HG02981 (cell line): ENCODE measurements at regions not wholly inside any gene's neighbourhood (a gene's known extent, or its start where the extent isn't known, plus 50 kb on each side); places are given as distances from the start of the nearest gene placed in this dataset.
"Not testable (repeated sequence)": the region's sequence is repeated elsewhere in the genome, so short reads cannot be mapped to it uniquely, and the experiment has no call there.

Source experiments
- ATAC-seq: cut with Tn5 transposase; IDR thresholded peaks from one replicate; pipeline ENCODE4 v1.9.1; 2021; ENCODE audit warnings: mild to moderate bottlenecking, moderate library complexity; ENCODE audit not compliant: unreplicated experiment

DNA sequence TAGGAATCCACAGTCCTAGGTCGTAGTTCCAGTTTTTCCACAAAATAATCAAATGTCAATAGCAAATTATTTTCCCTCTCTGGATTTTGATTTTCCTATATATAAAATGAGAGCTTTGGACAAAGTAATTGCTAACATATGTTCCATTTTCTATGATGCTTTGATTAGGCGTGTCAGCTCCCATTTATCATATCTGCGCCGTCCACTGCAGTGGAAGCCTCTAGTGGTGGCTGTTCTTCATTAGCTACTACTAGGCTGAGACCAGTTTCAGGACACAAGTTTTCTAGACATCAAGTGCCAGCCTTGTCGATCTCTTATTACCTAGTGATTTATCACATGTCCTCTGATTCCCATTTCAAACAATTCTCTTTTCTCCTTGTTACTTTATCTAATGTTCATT is 271.5 kb downstream of the TUSC7 start:
- ATAC-seq: no peak

DNA sequence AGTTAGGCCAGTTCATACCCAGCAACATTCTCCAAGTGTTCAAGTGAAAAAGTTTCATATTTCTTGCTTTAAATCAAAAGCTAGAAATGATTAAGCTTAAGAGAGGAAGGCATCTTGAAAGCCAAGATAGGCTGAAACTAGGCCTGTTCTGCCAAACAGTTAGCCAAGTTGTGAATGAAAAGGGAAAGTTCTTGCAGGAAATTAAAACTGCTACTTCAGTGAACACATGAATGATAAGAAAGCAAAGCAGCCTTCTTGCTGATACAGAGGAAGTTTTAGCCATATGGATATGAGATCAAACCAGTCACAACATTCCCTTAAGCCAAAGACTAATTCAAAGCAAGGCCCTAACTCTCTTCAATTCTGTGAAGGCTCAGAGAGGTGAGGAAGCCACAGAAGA is 274.7 kb downstream of the TUSC7 start:
- no peak for ATAC-seq

DNA sequence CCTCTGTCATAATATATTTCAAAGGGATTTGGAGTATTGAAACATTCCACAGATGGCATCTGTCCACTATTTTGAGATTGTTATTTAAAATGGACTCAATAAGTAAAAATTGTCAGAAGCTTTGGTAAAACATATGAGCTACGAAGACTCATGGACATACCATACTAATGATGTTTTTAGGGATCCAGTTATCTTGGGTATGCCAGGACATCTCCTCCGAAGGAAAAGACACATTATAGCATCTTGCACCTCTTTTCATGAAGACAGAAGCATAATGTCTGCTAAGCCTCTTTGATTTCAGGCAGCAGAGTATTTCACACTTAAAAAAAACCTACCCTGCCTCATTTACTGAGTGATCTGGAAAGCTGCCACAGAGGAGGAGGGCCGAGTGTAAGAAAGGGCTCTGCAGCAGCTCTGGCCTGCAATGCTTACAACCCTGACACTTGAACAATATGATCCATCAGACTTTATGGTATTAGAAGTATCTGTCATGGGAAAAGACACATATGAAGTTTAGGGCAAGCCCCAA is 284.8 kb downstream of the TUSC7 start:
- ATAC-seq: no peak

DNA sequence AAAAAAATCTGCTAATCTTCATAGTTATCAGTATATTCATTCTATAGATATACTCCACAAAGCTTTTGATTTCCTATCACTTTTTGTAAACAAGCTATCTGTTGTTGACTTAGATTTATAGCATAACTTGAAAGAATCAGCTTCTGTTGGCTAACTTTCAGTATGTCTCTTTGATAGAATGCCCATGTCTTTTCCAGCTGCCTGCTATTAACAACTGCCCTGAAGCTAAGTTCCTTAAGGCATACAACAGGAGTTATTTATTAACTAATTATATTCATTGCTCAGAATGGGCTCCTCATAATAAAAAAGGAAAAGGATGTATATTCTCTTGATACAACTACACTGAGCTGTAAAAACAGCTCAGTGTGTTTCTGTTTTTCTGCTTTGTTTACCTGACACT is 293.9 kb downstream of the TUSC7 start:
- ATAC-seq: no peak

DNA sequence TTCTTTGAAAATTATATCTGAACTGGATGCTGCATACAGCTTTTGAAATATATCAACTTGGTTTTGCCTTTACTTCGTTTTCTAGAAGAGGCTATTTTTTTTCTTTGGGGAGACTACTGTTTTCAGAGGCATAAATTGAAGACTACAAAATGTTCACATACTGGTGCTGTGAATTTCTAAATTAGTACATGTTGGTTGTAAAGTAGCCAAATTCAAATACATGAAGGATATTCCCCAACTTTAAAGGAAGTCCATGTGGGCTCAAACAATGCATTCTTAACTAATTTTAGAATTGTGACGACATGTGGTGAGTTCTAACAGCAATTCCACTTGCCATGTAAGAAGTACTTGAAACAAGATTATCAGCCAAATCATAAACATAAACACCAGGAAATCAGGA is 295.7 kb downstream of the TUSC7 start:
- ATAC-seq: no peak

DNA sequence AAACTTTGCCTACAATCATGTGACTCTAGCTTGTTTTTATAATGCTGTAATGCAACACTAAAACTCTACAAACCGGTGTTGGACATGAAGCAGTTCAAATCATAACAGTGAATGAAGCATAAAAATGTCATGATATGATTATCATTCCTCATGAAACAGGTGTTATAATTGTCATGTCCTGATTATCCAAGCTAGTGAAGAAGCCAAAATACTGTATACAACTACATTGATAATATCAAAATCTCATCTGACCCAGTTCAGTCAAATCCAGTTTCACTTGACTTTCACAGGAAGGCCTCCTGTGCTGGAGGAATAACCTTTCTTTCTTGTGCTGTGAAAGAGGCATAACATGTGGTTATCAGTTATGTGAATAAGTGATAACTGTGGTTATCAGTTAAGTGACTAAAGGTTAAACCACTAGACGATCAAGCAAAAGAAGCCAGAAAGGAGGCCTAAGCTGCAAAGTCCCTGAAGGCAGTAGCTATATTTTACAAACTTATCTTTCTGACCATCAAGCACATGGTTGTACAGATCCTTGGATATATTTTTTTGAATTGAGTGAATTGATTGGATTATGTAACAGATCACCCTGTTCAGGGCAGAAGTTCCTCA is 296.4 kb downstream of the TUSC7 start:
- no peak for ATAC-seq

DNA sequence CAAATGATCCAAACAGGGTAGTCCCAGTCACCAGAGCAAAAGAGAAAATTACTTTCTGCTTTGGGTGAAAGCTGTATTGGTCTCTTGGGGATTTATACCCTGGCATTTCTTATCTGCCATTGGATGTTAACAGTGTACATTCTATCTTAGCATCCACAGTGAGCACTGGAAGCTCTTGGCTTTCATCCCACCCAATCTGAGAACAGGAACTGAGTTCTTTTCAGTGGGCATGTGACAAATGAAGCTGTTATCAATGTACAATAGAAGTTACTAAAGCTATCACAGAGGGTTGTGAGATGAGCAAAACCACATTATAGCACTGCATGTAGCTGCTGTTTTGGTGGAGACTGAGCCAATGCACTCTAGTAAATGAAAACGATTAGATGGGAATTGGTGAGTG is 300.7 kb downstream of the TUSC7 start:
- ATAC-seq: no peak

DNA sequence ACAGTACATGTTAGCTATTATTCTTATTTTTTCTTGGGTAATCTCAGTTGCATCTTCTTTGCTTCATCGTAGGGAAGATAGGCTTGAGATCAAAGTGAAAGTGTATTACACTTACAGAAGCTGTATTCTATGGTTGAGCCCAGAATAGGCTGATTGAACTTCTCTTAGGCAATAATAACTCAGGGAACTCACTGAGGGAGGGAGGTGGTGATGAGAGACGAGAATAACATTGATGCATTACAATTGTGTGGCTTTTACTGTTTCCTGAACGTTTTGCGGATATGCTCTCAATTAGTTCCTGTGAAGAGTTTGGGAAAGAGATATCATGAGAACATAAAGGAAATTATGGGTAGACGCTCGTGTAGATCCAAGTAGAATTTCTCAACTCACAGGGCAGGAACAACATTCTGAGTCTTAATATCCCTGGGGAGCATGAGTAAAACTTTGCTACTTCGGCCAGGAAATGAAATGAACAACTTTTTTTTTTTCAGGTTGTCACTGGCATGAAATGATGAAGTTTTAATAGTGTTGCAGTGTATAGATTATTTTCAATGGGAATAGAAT is 302.2 kb downstream of the TUSC7 start:
- ATAC-seq: no peak

DNA sequence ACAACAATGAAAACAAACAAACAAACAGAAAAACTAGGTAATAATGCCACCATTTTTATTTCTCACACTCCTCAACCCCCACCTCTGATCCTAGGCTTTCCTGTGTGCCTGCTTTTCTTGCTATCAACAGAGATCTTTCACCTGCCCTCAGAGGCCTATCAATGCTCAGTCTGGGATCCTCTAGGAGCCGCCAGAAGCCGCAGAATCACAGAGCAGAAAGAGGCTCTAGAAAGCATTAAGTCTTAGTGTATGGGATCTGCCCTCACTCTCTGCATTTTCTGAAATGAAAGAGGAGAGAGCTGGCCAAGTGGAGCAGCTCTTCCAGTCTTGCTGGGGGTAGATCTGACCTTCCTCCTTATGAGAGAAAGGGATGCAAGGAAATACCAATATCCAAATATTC is 306.8 kb downstream of the TUSC7 start:
- no peak for ATAC-seq

DNA sequence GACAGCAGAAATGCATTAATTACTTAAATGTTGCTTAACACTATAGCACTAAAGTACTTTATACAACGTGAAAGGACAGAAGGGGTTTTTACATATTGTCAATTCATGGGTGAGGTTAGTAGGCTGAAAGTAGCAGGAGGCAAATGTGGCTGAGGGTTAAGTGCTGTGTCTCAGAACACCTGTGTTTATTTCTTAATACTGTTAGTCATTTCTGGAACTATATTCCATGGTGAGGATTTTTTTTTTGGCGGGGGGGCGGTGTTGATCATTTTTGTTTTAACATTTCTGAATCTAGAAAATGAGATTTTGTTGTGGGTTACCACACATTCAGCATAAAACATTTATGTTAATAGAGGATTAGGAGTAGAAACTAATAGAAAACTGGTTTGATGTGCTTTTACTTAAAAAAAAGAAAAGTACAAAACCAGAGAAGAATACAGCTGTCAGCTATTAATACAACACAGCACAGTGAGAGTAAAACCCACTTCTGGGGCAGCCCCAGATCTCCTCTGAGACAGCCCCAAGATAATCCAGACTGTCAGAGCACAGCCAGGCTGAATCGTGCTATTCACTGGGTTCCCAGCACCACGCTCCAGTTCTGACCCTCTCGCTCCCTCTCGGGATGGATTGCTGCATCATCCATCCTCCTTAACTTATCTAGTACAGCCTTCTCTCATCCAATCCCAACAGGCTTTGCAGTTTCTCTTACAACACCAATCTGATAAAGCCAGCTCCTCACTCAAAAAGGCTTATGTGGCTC is 307.7 kb downstream of the TUSC7 start:
- peak; percentile 67 for ATAC-seq

DNA sequence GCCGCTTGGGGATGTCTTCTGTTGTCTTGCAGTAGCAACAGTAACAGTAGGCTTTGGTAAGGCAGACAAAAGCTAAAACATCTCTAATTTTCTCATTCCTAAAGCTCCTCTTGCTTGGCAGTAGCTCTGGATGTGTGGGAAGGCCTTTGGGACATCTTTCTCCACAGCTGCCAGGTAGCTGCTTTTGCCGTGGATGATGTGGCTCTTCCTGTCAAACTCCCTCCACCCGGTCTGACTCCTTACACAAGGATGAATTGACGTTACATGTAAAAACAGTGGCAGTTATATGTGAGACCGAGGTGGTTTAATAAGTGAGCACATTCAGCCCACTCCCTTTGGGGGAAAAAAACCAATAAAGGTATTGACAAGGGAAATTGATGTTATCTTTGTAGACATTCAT is 309.1 kb downstream of the TUSC7 start:
- no peak for ATAC-seq

DNA sequence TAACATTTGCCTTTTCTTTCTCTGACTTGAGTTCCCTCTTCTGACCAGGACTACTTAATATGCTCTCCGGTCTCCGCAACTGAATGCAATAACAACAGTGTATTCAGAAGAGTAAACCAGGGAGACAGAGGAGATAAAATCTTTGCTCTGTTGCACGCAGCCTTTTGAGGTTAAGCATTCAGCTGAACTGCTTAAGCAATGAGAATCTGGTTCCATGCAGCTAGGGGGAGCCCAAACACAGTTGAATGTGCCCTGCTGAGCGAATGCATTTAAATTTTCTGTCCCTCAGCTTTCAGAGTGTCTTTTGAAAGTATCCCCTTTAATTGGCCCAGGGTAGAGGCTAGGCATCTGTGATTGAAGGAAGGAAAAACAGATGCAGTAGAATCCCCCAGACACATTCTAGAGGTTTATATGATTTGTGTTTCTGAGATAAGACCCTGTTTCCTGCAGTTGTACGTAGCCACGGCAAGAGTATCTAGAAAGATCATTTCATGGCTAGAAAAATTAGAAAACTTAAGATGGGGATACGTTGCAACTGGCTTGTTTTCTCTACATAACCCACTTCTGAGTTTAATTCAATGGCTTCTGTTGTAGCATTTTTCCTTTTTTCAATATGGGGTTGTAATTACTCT is 309.6 kb downstream of the TUSC7 start:
- ATAC-seq: peak; percentile 77

DNA sequence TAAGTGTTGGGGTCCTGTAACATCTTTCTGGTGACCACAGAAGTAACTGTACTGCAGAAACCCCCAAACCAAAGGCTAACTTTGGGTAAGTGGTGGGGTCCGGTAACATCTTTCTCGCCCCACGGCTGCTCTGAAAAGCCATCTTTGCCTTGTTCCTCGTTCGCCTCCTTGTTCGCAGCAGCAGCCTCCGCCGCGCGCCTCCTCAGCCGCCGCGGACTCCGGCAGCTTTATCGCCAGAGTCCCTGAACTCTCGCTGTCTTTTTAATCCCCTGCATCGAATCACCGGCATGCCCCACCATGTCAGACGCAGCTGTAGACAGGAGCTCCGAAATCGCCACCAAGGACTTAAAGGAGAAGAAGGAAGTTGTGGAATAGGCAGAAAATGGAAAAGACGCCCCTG is 316.8 kb downstream of the TUSC7 start:
- no peak for ATAC-seq

DNA sequence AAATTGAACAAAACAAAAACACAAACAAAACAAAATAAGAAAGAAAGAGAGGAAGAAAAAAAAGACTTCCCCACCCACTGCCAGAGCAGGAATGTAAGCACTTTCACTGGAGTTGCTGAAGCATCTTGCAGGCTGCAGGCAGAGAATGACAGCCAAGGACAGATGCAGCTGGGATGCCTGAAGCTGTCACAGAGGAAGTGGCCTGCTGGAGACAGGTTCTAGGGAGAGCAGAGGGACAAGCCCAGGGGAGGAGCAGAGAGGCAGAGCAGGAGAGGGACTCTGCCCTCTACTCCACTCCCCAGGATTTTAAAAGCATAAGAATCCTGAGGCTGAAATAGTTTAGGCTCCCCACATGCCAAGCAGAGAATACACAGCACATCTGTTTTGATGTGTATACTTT is 326.2 kb downstream of the TUSC7 start:
- ATAC-seq: no peak

DNA sequence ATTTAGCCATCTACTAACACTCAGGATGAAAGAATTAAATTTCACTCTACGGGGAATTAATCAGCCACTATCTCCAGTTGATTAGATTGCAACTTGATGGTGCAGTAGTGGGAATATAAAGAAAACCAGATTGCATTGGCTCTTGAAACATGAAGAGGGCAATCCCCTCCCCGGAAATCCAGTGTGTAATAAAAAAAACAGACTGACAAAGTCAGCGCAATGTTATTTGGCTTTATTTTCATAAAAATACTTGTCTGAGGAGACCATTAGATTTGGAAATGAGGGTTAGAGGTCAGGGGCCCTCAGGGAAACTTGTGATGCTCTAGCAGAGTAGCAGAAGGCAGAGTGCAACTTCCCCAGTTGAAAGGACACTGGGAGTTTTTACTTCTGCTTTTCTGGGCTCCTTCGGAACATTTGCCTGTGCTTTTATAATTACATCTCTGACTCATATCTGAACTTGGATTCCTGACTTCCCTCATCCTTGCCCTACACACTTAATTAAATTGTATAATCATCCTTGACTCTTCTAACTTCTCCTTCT is 326.8 kb downstream of the TUSC7 start:
- ATAC-seq: no peak

DNA sequence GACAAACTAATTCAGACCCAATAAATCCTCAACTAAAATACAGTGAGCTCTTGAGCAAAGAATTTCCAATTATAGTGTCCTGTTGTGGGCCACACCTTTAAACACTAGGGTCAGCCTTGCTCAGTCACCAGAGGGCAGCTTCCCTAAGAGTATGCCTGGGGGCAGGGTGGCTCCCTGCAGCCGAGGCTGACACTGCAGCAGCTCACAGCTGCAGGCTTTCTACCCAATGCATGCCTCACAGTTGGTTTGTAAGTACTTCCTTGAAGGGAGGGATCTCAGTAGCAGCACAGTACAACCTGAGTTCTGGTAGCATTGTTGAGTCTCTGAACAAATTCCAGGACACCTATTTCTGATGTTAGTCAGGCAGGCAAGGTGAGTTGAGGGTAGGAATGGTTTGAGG is 335.6 kb downstream of the TUSC7 start:
- ATAC-seq: no peak

DNA sequence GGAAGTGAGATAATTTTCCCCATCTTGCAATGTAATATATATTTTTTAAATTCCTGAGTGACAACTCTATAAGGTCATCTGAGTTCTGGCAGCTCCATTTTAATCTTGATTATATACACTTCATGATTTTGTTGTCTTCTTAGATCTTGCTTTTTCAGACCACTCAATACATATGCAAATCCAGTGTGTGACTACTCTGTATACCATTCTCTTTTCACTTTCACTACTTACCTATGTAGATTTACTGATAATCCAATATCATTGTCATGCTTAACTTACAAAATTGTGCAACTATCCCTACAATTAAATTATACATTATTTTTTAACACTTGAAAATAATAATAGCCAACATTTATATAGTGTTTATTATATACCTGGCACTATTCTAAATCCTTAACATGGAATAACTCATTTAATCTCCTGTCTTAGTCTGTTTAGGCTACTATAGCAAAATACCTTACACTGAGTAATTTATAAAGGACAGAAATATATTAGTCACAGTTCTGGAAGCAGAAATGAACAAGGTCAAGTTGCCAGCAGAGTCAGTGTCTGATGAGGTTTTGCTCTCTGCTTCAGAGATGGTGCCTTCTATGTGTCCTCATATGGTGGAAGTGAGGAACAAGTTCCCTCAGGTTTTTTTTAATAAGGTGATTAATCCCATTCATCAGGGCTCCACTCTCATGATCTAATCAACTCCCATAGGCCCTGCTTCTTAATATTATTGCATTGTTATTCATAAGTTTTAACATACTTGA is 338.5 kb downstream of the TUSC7 start:
- ATAC-seq: no peak

DNA sequence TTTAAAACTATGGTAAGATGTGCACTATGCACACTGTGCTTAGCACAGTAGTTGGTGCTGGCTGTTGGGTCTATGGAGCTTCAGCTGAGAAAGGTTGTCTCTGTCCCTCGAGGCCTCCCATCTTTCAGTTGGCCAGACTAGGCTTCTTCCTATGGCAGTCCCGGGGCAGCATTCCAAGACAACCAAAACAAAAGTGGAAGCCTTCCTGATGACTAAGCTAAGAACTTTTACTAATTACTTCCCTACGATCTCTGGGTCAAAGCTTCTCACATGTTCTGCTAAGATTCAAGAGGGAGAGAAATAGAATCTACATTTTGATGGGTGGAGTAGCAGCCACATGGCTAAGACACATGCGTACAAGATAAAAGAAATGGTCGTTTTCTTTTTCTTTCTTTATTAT is 342.8 kb downstream of the TUSC7 start:
- ATAC-seq: no peak

DNA sequence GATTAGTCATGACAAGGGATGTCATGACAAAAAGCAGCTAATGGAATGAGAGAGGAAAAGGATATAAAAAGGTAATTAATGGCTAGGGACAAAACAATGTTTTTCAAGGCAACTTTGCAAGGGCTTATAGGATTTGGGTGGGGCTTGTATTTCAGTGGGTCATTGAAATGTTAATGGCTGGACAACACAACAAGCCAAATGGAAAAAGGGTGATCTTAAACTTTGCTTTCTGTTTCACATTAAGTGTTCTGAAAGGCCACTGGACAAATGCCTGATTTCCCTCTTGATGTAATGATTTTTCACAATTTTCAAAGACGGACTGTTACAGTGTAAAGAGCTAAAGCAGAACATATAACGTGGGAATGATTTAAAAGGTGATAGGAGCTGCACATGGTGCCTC is 345.0 kb downstream of the TUSC7 start:
- no peak for ATAC-seq

DNA sequence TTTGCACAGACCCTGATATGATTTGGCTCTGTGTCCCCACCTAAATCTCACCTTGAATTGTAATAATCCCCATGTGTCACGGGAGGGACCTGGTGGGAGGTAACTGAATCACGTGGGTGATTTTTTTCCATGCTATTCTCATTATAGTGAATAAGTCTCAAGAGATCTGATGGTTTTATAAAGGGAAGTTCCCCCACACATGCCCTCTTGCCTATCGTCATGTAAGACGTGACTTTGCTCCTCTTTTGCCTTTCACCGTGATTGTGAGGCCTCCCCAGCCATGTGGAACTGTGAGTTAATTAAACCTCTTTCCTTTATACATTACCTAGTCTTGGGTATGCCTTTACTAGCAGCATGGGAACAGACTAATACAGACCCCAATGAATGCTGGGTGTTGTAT is 347.4 kb downstream of the TUSC7 start:
- ATAC-seq: not testable (repeated sequence)
